Right lobe of liver (tissue), 4 donors: ENCODE measurements at regions not wholly inside any gene's neighbourhood (a gene's known extent, or its start where the extent isn't known, plus 50 kb on each side); places are given as distances from the start of the nearest gene placed in this dataset.

Experiments
- POLR2A ChIP-seq: fragments of 450-650 bp; IDR thresholded peaks from one replicate; pipeline ENCODE4 v1.6.1; 2017; ENCODE audit warnings: antibody characterized with exemption, mild to moderate bottlenecking
- TF ChIP-seq, protein P1 (sequence below), 4 donors: fragments of 200-600 bp in 3 of 4; fragments of 450-650 bp in 1 of 4; IDR thresholded peaks; one replicate each; pipeline versions ENCODE4 v1.5.1 to v1.8.0; 2016 to 2022; ENCODE audit warnings: antibody characterized with exemption in 4 of 4, mild to moderate bottlenecking in 2 of 4
- donor health status: DM: no; HTN: no; CAD: no.
- donor health status: DM: no; HTN: no; CAD: no.
- donor health status: DM: no; HTN: yes; CAD: no.

DNA sequence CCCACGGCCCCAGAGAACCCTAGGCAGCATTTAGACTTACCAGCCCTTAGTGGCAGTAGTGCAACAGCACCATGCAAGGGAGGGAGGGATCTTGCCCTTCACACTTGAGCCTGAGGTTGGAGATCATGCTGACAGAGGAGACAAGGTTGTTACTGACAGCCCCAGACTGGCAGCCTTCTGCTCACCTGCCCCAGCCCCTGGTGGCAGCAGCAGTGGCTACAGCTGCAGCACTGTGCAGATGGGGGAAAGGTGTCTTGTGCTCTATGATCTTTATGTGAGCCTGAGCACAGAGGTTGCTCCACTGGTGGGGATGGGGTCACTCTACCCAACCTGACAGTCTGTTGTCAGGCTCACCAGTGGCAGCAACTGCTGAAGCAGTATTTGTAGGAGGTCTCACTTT, 501.2 kb upstream of the LRRTM4 start:
- TF ChIP-seq, protein P1, sequence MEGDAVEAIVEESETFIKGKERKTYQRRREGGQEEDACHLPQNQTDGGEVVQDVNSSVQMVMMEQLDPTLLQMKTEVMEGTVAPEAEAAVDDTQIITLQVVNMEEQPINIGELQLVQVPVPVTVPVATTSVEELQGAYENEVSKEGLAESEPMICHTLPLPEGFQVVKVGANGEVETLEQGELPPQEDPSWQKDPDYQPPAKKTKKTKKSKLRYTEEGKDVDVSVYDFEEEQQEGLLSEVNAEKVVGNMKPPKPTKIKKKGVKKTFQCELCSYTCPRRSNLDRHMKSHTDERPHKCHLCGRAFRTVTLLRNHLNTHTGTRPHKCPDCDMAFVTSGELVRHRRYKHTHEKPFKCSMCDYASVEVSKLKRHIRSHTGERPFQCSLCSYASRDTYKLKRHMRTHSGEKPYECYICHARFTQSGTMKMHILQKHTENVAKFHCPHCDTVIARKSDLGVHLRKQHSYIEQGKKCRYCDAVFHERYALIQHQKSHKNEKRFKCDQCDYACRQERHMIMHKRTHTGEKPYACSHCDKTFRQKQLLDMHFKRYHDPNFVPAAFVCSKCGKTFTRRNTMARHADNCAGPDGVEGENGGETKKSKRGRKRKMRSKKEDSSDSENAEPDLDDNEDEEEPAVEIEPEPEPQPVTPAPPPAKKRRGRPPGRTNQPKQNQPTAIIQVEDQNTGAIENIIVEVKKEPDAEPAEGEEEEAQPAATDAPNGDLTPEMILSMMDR (IDR thresholded peaks at IDR 0.05), result no peak
- no peak for TF ChIP-seq POLR2A
